ENCODE measurements at regions not wholly inside any gene's neighbourhood (a gene's known extent, or its start where the extent isn't known, plus 50 kb on each side); places are given as distances from the start of the nearest gene placed in this dataset.

GRCh38 chr6:169139179-169139971 is 114.3 kb downstream of the THBS2 start:
- intact Hi-C loops (cut with DNase I), result no loop called here

GRCh38 chr6:169132352-169132940 is 121.2 kb downstream of the THBS2 start:
- Histone ChIP-seq H3K4me1 (no peaks in the 10 kb centered on the region), H3K27me3 (no peaks in the 10 kb centered on the region), H3K4me3 (no peak overlapping the region), H3K27ac (no peak overlapping the region), H3K9me3 (peaks cover 0 to 6% (median 0%) of the 10 kb centered on the region in 12 donors), H3K36me3 (no peaks in the 10 kb centered on the region)
- WGBS, 4 donors, result 64 to 88% (median 85%) methylated on average over 3 of the region's 3 CpGs
- no peak for TF ChIP-seq CTCF (IDR thresholded peaks at IDR 0.05)
- TF ChIP-seq POLR2A (IDR thresholded peaks at IDR 0.05), result no peak
- DNase-seq, result no peak
- ATAC-seq, result no peak
- intact Hi-C loops (cut with DNase I), result no loop called here

More at GRCh38 chr6:169139179-169139971, 114.3 kb downstream of the THBS2 start:
- H3K36me3 ChIP-seq, result no peaks in the 10 kb centered on the region
- no peak overlapping the region for H3K27ac ChIP-seq
- peaks cover 0 to 20% (median 9%) of the 10 kb centered on the region in 12 donors for H3K4me1 ChIP-seq
- H3K4me3 ChIP-seq, result no peak overlapping the region
- ATAC-seq (no peak), DNase-seq (no peak)
- H3K9me3 ChIP-seq, result peaks cover 0 to 1% (median 0%) of the 10 kb centered on the region in 12 donors
- TF ChIP-seq CTCF (IDR thresholded peaks at IDR 0.05), result no peak
- no peak for TF ChIP-seq POLR2A (IDR thresholded peaks at IDR 0.05)
- H3K27me3 ChIP-seq, result no peaks in the 10 kb centered on the region
- 88 to 94% (median 93%) methylated on average over 34 to 50 of the region's 50 CpGs for WGBS, 4 donors

GRCh38 chr6:169131390-169131789 is 122.3 kb downstream of the THBS2 start:
- ATAC-seq (no peak), DNase-seq (no peak)
- Histone ChIP-seq H3K36me3 (no peaks in the 10 kb centered on the region), H3K27me3 (no peaks in the 10 kb centered on the region), H3K4me3 (no peak overlapping the region), H3K27ac (no peak overlapping the region), H3K9me3 (peaks cover 0 to 6% (median 0%) of the 10 kb centered on the region in 12 donors), H3K4me1 (no peaks in the 10 kb centered on the region)
- intact Hi-C loops (cut with DNase I), result no loop called here
- TF ChIP-seq CTCF (IDR thresholded peaks at IDR 0.05), result no peak
- TF ChIP-seq POLR2A (IDR thresholded peaks at IDR 0.05), result no peak
- WGBS, 4 donors, result 61 to 80% (median 77%) methylated on average over 3 of the region's 3 CpGs

- intact Hi-C loops (cut with DNase I), result no loop called here
- ATAC-seq (no peak), DNase-seq (no peak)
- TF ChIP-seq CTCF (IDR thresholded peaks at IDR 0.05), result no peak
- no peak for TF ChIP-seq POLR2A (IDR thresholded peaks at IDR 0.05)
- no peaks in the 10 kb centered on the region for H3K4me1 ChIP-seq
- no peak overlapping the region for H3K4me3 ChIP-seq
- 81 to 89% (median 84%) methylated on average over 3 of the region's 3 CpGs for WGBS, 4 donors
- no peaks in the 10 kb centered on the region for H3K36me3 ChIP-seq
- no peak overlapping the region for H3K27ac ChIP-seq
- H3K9me3 ChIP-seq, result peaks cover 0 to 6% (median 0%) of the 10 kb centered on the region in 12 donors
- no peaks in the 10 kb centered on the region for H3K27me3 ChIP-seq
Observed at GRCh38 chr6:169130113-169130512, 123.5 kb downstream of the THBS2 start.

All from heart left ventricle (tissue), 16 donors.